AG09309 (cell line): ENCODE measurements at regions not wholly inside any gene's neighbourhood (a gene's known extent, or its start where the extent isn't known, plus 50 kb on each side); places are given as distances from the start of the nearest gene placed in this dataset.

Experiments used
- DNase-seq: peaks from one replicate; pipeline ENCODE4 v3.0.0-alpha.2; 2010; ENCODE audit warnings: low read depth
- H3K4me3 ChIP-seq: 2 replicates; pipeline ENCODE4 v1.5.1; 2011; ENCODE audit warnings: mild to moderate bottlenecking, low read depth, low read length, moderate library complexity; ENCODE audit not compliant: control insufficient read depth
- TF ChIP-seq, protein P1 (sequence below): IDR thresholded peaks from 2 replicates; pipeline ENCODE4 v1.5.1; 2011; ENCODE audit warnings: mild to moderate bottlenecking, low read depth, low read length, inconsistent platforms; ENCODE audit not compliant: insufficient read depth, control insufficient read depth; ENCODE audit errors: missing control alignments

DNA sequence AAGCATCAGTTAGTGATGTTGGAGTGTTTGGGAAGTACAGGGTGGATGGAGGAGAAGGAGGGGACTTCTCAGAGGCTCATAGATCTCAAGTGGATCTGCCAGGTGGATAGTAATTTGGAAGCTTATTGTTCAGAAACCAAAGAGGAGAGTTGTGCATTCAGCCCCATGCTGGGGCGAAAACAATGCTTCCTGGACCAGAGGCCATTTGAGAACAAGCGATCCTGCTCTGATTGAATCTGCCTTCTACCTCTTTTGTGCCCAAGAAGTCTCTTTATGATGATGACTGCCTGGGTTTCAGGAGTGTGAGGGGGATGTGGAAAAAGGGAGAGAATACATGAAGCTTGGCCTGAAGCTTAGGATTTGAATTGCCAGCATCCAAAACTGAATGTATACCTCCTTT lies 110.8 kb upstream of the SRRM4 start:
- TF ChIP-seq, protein P1, sequence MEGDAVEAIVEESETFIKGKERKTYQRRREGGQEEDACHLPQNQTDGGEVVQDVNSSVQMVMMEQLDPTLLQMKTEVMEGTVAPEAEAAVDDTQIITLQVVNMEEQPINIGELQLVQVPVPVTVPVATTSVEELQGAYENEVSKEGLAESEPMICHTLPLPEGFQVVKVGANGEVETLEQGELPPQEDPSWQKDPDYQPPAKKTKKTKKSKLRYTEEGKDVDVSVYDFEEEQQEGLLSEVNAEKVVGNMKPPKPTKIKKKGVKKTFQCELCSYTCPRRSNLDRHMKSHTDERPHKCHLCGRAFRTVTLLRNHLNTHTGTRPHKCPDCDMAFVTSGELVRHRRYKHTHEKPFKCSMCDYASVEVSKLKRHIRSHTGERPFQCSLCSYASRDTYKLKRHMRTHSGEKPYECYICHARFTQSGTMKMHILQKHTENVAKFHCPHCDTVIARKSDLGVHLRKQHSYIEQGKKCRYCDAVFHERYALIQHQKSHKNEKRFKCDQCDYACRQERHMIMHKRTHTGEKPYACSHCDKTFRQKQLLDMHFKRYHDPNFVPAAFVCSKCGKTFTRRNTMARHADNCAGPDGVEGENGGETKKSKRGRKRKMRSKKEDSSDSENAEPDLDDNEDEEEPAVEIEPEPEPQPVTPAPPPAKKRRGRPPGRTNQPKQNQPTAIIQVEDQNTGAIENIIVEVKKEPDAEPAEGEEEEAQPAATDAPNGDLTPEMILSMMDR, result no peak
- H3K4me3 ChIP-seq, result no peak overlapping the region
- no peak for DNase-seq

DNA sequence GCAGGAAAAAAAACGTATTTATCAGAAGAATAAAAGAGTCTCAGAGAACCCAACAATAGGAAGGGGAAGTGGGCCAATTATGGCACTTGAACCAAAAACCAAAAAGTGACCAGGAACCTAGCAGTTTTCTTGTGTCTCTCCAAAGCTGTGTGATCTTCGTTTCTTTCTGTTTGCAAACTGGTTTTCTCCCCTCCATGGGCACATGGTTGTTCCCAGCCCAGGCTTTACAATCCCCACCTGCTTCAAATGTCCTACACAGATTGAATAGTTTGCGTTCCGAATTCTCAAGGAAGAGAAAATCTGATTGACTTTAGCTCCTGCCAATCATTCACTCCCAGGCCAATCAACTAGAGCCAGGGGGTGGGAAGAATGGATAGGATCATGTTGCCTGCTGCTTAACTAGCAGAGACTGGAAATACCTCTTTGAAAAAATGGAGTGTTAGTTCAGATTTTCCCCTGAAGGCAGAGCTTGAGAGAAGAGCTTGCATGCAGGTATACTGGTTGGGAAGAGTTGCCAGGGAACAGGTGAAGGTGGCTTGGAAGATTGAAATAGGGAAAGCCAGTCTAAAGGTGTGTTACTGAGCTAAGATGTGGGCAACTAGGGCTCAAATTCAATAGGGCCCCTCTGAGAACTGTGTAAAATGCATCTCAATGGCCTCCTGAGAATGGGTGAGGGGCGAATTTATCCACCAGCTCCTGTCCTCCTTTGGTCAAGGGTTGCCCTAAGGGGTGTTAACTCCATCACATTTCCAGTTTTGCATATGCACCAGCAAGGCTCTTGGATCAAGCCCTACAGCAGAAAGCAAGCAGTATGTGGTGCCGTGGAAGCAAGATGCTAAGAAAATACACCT lies 106.4 kb upstream of the SRRM4 start:
- no peak for DNase-seq
- H3K4me3 ChIP-seq, result no peak overlapping the region
- TF ChIP-seq, protein P1, result no peak

DNA sequence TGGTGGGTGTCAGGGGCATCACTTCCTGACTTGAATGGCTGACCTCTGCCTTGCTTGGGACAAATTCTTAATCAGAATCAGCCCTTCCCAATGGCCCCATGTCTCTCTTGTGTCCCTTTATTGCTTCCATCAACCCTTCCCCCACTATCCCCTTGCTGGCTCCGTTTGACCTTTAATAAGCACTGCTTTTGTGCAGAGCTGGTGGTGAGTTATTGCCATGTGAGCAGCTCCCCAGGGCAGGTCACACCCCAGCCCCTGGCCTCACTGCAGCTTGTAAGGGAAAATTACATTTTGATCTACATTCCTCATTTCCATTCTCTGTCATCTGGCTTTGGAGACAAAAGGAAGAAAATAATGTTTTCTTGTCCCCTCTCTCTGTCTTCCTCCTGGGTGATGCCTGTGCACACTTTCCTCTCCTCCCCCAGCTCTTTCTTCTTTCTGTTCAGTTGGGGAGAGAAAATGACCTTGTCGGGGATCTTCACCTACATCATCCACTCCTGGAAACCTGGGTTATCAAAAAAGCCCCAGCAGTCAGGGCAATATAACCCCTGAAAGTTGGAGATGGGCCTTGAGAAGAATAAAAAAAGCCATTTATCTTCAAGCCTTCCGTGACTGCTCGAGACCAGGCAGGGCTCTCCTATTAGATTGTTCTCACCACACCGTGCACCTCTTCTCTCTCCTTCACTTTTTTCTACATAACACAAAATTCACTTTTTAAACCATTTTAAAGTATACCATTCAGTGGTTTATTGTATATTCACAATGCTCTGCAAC lies 100.4 kb upstream of the SRRM4 start:
- H3K4me3 ChIP-seq, result no peak overlapping the region
- TF ChIP-seq, protein P1, result no peak
- DNase-seq, result no peak

DNA sequence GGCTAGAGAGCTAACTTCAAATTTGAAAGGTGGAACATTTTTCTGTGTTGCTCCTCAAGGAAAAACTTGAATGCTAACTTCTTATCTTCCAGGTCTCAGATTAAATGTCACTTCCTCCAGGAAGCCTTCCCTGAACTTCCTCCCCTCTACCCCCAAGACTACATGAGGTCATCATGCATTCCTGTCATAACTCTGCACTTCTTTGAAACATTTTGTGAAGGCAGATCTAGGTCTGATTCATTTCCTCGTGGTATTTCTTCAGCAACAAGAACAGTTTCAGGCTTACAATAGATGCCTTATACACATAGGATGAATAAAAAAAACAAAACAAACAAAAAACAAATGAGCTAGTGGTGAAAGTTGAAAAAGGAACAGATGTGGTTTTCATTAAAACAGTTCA lies 97.1 kb upstream of the SRRM4 start:
- no peak for DNase-seq
- H3K4me3 ChIP-seq, result no peak overlapping the region
- TF ChIP-seq, protein P1, result no peak

DNA sequence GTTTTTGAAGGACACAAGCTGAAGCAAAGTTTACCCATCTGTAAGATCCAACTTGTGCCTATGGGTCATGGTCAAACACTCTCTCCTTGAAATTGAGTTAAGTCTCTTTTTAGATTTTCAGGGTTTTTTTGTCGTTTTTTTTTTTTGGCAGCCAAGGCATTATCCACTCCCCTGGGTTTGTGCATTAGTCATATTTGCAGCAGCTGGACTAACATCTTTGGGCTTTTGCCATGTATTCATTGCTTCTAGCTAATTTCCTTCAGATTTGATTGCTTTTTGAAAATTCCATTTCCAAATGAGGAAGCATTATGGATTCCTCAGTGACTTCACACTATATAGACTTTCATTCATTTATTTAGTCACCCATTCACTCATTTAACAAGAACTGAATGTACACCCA lies 80.3 kb upstream of the SRRM4 start:
- no peak for DNase-seq

DNA sequence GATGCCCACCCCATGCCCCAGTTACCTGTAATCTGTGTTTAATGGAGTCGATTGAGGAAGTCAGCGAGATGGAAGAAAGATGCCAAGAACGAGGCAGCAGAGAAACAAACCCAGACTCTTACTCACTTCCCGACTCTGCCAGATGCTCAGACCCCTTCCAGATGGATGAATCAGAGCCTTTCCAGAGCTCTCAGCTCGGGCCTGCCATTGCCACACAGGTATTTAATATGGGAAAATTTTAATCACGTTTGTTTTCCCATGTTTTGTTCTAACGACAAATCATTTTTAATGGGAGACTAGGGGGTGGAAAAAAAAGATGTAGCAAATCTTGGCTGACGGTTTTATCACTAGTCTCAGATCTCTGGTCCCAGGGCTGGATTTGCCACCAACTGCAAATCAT lies 72.5 kb upstream of the SRRM4 start:
- no peak overlapping the region for H3K4me3 ChIP-seq
- TF ChIP-seq, protein P1, result no peak
- DNase-seq, result no peak

More for the DNA sequence above, 80.3 kb upstream of the SRRM4 start:
- TF ChIP-seq, protein P1, result no peak
- H3K4me3 ChIP-seq, result no peak overlapping the region
